ENCODE measurements at regions not wholly inside any gene's neighbourhood (a gene's known extent, or its start where the extent isn't known, plus 50 kb on each side); places are given as distances from the start of the nearest gene placed in this dataset.

GRCh38 chr4:110675426-110675825, 52.5 kb upstream of the PITX2 start:
- no peak for DNase-seq (ENCODE audit: low spot score)

GRCh38 chr4:110676241-110676640, 53.4 kb upstream of the PITX2 start:
- no peak for DNase-seq (ENCODE audit: low spot score)

GRCh38 chr4:110678517-110679227, 55.8 kb upstream of the PITX2 start:
- no peak for DNase-seq (ENCODE audit: low spot score)

- no peak for DNase-seq (ENCODE audit: low spot score)
These were observed 57.4 kb upstream of the PITX2 start for GRCh38 chr4:110680265-110680664.

- no peak for DNase-seq (ENCODE audit: low spot score)
These were observed 58.5 kb upstream of the PITX2 start for GRCh38 chr4:110681381-110681780.

- no peak for DNase-seq (ENCODE audit: low spot score)
These were observed 59.4 kb upstream of the PITX2 start for GRCh38 chr4:110682311-110682710.

GRCh38 chr4:110683601-110684000, 60.7 kb upstream of the PITX2 start:
- no peak for DNase-seq (ENCODE audit: low spot score)

- DNase-seq (ENCODE audit: low spot score), result no peak
These were observed 79.4 kb upstream of the PITX2 start for GRCh38 chr4:110702326-110702725.

GRCh38 chr4:110704748-110705439, 82.0 kb upstream of the PITX2 start:
- DNase-seq (ENCODE audit: low spot score), result peak; percentile 8

- DNase-seq (ENCODE audit: low spot score), result no peak
These were observed 82.5 kb upstream of the PITX2 start for GRCh38 chr4:110705440-110705782.

GRCh38 chr4:110710070-110710469, 87.2 kb upstream of the PITX2 start:
- DNase-seq (ENCODE audit: low spot score), result no peak

- no peak for DNase-seq (ENCODE audit: low spot score)
These were observed 89.6 kb upstream of the PITX2 start for GRCh38 chr4:110712486-110712885.

GRCh38 chr4:110730318-110730717, 107.4 kb upstream of the PITX2 start:
- no peak for DNase-seq (ENCODE audit: low spot score)

GRCh38 chr4:110733901-110734300, 111.0 kb upstream of the PITX2 start:
- no peak for DNase-seq (ENCODE audit: low spot score)

GRCh38 chr4:110735686-110736085, 112.8 kb upstream of the PITX2 start:
- no peak for DNase-seq (ENCODE audit: low spot score)

GRCh38 chr4:110737931-110738330, 115.1 kb upstream of the PITX2 start:
- no peak for DNase-seq (ENCODE audit: low spot score)

- DNase-seq (ENCODE audit: low spot score), result no peak
These were observed 119.3 kb upstream of the PITX2 start for GRCh38 chr4:110742143-110742542.

GRCh38 chr4:110748071-110748470, 125.2 kb upstream of the PITX2 start:
- no peak for DNase-seq (ENCODE audit: low spot score)

GRCh38 chr4:110751183-110751582, 128.3 kb upstream of the PITX2 start:
- no peak for DNase-seq (ENCODE audit: low spot score)

- no peak for DNase-seq (ENCODE audit: low spot score)
These were observed 129.1 kb upstream of the PITX2 start for GRCh38 chr4:110751986-110752385.

GRCh38 chr4:110753466-110753865, 130.6 kb upstream of the PITX2 start:
- DNase-seq (ENCODE audit: low spot score), result no peak

GRCh38 chr4:110754716-110755115, 131.8 kb upstream of the PITX2 start:
- no peak for DNase-seq (ENCODE audit: low spot score)

GRCh38 chr4:110769578-110769977, 146.7 kb upstream of the PITX2 start:
- DNase-seq (ENCODE audit: low spot score), result no peak

- no peak for DNase-seq (ENCODE audit: low spot score)
These were observed 147.5 kb upstream of the PITX2 start for GRCh38 chr4:110770353-110770752.
